Heart left ventricle (tissue), 13 donors: ENCODE measurements at regions not wholly inside any gene's neighbourhood (a gene's known extent, or its start where the extent isn't known, plus 50 kb on each side); places are given as distances from the start of the nearest gene placed in this dataset.

Experiments used
- POLR2A ChIP-seq, 2 donors: fragments of 450-650 bp; IDR thresholded peaks; one replicate each; pipeline ENCODE4 v1.6.1; 2017; ENCODE audit warnings: antibody characterized with exemption in 2 of 2, mild to moderate bottlenecking in 2 of 2, moderate library complexity in 2 of 2
- TF ChIP-seq, protein P1 (sequence below), 12 donors: fragments of 200-600 bp; sonication (generic) in 4 of 12; IDR thresholded peaks; one replicate each; pipeline versions ENCODE4 v1.5.0 to v1.8.0; 2018 to 2022; ENCODE audit warnings: antibody characterized with exemption in 12 of 12, mild to moderate bottlenecking in 5 of 12
- donor health status: ischemic (EF 13 %, LVEDD 7.1; RV severe dilation, severe dysfunction).
- donor health status: DM: no; HTN: yes; CAD: no.
- donor health status: DM: no; HTN: no; CAD: no.
- donor health status: ischemic (EF 25% LVEDD 6.9; RV normal size, moderate dysfunction).
- donor health status: ischemic (EF 25% LVEDD 5.7; RV mildly dilated, moderate dysfunction).
- donor health status: ischemic (EF 35%, LVEDD 5.7; RV mildly dilated, moderate dysfunction).
- donor health status: nonischemic (EF 11% LVEDD 7.7; RV severe dilation, severe dysfunction).
- donor health status: DM: yes; HTN: yes; CAD: no.
- donor health status: PGD.
- donor health status: ischemic (EF 29% LVEDD 5.4; RV normal size, mild dysfunction).
- donor health status: nonischemic (EF 23%, LVEDD 6.1; RV moderate dilation, normal function).

DNA sequence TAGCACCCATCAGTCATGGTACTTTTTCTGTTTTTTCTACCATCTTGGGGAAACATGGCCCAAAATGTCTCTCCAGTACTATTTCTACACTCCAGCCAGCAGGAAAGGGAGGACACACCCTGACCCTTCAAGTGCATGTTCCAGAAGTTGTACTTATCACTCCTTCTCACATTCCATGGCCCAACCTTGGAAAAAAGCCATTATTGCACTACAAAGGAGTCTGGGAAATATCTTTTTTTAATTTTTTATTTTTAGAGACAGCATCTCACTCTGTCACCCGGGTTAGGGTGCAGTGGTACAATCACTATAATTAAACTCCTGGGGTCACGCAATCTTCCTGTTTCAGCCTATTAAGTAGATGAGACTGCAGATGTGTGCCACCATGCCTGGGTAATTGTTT, 100.0 kb upstream of the PPP2R3A start:
- TF ChIP-seq POLR2A (IDR thresholded peaks at IDR 0.05), result no peak
- TF ChIP-seq, protein P1, sequence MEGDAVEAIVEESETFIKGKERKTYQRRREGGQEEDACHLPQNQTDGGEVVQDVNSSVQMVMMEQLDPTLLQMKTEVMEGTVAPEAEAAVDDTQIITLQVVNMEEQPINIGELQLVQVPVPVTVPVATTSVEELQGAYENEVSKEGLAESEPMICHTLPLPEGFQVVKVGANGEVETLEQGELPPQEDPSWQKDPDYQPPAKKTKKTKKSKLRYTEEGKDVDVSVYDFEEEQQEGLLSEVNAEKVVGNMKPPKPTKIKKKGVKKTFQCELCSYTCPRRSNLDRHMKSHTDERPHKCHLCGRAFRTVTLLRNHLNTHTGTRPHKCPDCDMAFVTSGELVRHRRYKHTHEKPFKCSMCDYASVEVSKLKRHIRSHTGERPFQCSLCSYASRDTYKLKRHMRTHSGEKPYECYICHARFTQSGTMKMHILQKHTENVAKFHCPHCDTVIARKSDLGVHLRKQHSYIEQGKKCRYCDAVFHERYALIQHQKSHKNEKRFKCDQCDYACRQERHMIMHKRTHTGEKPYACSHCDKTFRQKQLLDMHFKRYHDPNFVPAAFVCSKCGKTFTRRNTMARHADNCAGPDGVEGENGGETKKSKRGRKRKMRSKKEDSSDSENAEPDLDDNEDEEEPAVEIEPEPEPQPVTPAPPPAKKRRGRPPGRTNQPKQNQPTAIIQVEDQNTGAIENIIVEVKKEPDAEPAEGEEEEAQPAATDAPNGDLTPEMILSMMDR (IDR thresholded peaks at IDR 0.05), result no peak
